Liver (tissue), 8 donors: ENCODE measurements at regions not wholly inside any gene's neighbourhood (a gene's known extent, or its start where the extent isn't known, plus 50 kb on each side); places are given as distances from the start of the nearest gene placed in this dataset.

Experiments
- DNase-seq: peaks from one replicate; pipeline ENCODE4 v3.0.0-alpha.2; 2017; ENCODE audit warnings: low spot score
- H3K27ac ChIP-seq, 2 donors: one replicate each; pipeline ENCODE4 v1.7.0; 2013; ENCODE audit warnings: inconsistent platforms in 2 of 2, low read length in 2 of 2, control low read depth in 1 of 2, low read depth in 1 of 2, mild to moderate bottlenecking in 1 of 2
- H3K27me3 ChIP-seq, 4 donors: one replicate each; pipeline versions ENCODE4 v1.6.1 to v1.7.0; 2013; ENCODE audit warnings: low read length in 3 of 4, inconsistent platforms in 1 of 4, mild to moderate bottlenecking in 1 of 4, moderate library complexity in 1 of 4; ENCODE audit not compliant: control insufficient read depth in 4 of 4, insufficient read depth in 4 of 4
- H3K36me3 ChIP-seq, 4 donors: one replicate each; pipeline versions ENCODE4 v1.6.1 to v1.7.0; 2013; ENCODE audit warnings: low read length in 3 of 4, mild to moderate bottlenecking in 3 of 4, low read depth in 1 of 4, moderate library complexity in 1 of 4; ENCODE audit not compliant: control insufficient read depth in 4 of 4, insufficient read depth in 3 of 4
- H3K4me1 ChIP-seq, 4 donors: one replicate each; pipeline versions ENCODE4 v1.6.1 to v1.7.0; 2013; ENCODE audit warnings: low read length in 3 of 4, mild to moderate bottlenecking in 3 of 4, moderate library complexity in 1 of 4; ENCODE audit not compliant: control insufficient read depth in 4 of 4, insufficient read depth in 4 of 4
- H3K4me3 ChIP-seq, 3 donors: one replicate each; pipeline versions ENCODE4 v1.6.1 to v1.7.0; 2013; ENCODE audit warnings: low read length in 3 of 3, control low read depth in 1 of 3, low read depth in 1 of 3, mild to moderate bottlenecking in 1 of 3
- H3K9ac ChIP-seq, 2 donors: one replicate each; pipeline ENCODE4 v1.7.0; 2013; ENCODE audit warnings: low read length in 2 of 2, mild to moderate bottlenecking in 2 of 2, moderate library complexity in 2 of 2, control low read depth in 1 of 2, low read depth in 1 of 2
- H3K9me3 ChIP-seq, 4 donors: one replicate each; pipeline versions ENCODE4 v1.6.1 to v1.7.0; 2013; ENCODE audit warnings: low read length in 3 of 4; ENCODE audit not compliant: control insufficient read depth in 4 of 4
- ATF3 ChIP-seq: IDR thresholded peaks from 2 replicates; pipeline ENCODE4 v1.6.1; 2016; ENCODE audit warnings: antibody characterized with exemption
- CTCF ChIP-seq: fragments of 150-350 bp; IDR thresholded peaks from 2 replicates; pipeline ENCODE4 v1.5.1; 2017; ENCODE audit warnings: improper control_type of control experiment, low read depth, low read length; ENCODE audit not compliant: missing input control
- EGR1 ChIP-seq, 2 donors: IDR thresholded peaks; 2 replicates each; pipeline ENCODE4 v1.6.1; 2016 to 2018; ENCODE audit warnings: antibody characterized with exemption in 2 of 2, low read depth in 2 of 2
- FOXA1 ChIP-seq: IDR thresholded peaks from 2 replicates; pipeline ENCODE4 v1.6.1; 2016; ENCODE audit warnings: antibody characterized with exemption
- FOXA2 ChIP-seq: IDR thresholded peaks from 2 replicates; pipeline ENCODE4 v1.6.1; 2016; ENCODE audit warnings: antibody characterized with exemption
- GABPA ChIP-seq, 2 donors: IDR thresholded peaks in 1 of 2; conservative IDR thresholded peaks in 1 of 2; 2 replicates each; pipeline ENCODE4 v1.6.1; 2016; ENCODE audit warnings: antibody characterized with exemption in 2 of 2, mild to moderate bottlenecking in 1 of 2, moderate library complexity in 1 of 2
- HNF4A ChIP-seq, 2 donors: conservative IDR thresholded peaks; 2 replicates each; pipeline ENCODE4 v1.6.1; 2016; ENCODE audit warnings: antibody characterized with exemption in 2 of 2, mild to moderate bottlenecking in 2 of 2
- HNF4G ChIP-seq: IDR thresholded peaks from 2 replicates; pipeline ENCODE4 v1.6.1; 2016; ENCODE audit warnings: antibody characterized with exemption
- JUND ChIP-seq, 2 donors: IDR thresholded peaks; 2 replicates each; pipeline ENCODE4 v1.6.1; 2016; ENCODE audit warnings: antibody characterized with exemption in 2 of 2
- MAX ChIP-seq: IDR thresholded peaks from 2 replicates; pipeline ENCODE4 v1.6.1; 2016; ENCODE audit warnings: antibody characterized with exemption
- NR2F2 ChIP-seq: IDR thresholded peaks from 2 replicates; pipeline ENCODE4 v1.6.1; 2016; ENCODE audit warnings: antibody characterized with exemption
- RAD21 ChIP-seq, 2 donors: IDR thresholded peaks; 2 replicates each; pipeline ENCODE4 v1.6.1; 2016; ENCODE audit warnings: antibody characterized with exemption in 2 of 2, mild to moderate bottlenecking in 2 of 2
- REST ChIP-seq: IDR thresholded peaks from 2 replicates; pipeline ENCODE4 v1.6.1; 2016; ENCODE audit warnings: antibody characterized with exemption, mild to moderate bottlenecking
- RXRA ChIP-seq, 2 donors: IDR thresholded peaks; 2 replicates each; pipeline ENCODE4 v1.6.1; 2017 to 2018; ENCODE audit warnings: antibody characterized with exemption in 2 of 2, mild to moderate bottlenecking in 1 of 2
- SP1 ChIP-seq: IDR thresholded peaks from 2 replicates; pipeline ENCODE4 v1.6.1; 2018; ENCODE audit warnings: antibody characterized with exemption, mild to moderate bottlenecking
- TAF1 ChIP-seq: conservative IDR thresholded peaks from 2 replicates; pipeline ENCODE4 v1.6.1; 2016; ENCODE audit warnings: antibody characterized with exemption, mild to moderate bottlenecking
- YY1 ChIP-seq: IDR thresholded peaks from 2 replicates; pipeline ENCODE4 v1.6.1; 2016; ENCODE audit warnings: antibody characterized with exemption, mild to moderate bottlenecking
- ZBTB33 ChIP-seq: IDR thresholded peaks from 2 replicates; pipeline ENCODE4 v1.6.1; 2016; ENCODE audit warnings: antibody characterized with exemption
- WGBS: extraction: QIAGEN DNeasy Blood & Tissue Kit; methylation state at CpG from one replicate; pipeline ENCODE4 v1.1.7; 2013; 5-methylcytosine and 5-hydroxymethylcytosine counted together
- donor health status: healthy.
- donor health status: healthy.
- donor health status: healthy.
- donor health status: healthy.
- donor health status: healthy.

GRCh38 chr3:22898558-22898957 lies 304.6 kb upstream of the UBE2E2 start:
- TF ChIP-seq NR2F2: no peak
- no peak for TF ChIP-seq FOXA1
- TF ChIP-seq SP1: no peak
- TF ChIP-seq ZBTB33: no peak
- no peak for TF ChIP-seq JUND (IDR thresholded peaks at IDR 0.05)
- no peak for TF ChIP-seq ATF3
- TF ChIP-seq CTCF: no peak
- no peak for TF ChIP-seq MAX
- no peak for TF ChIP-seq FOXA2
- TF ChIP-seq HNF4A (conservative IDR thresholded peaks at IDR 0.05): no peak
- no peak for TF ChIP-seq EGR1 (IDR thresholded peaks at IDR 0.05; ENCODE audit: low read depth in 2 of 2)
- TF ChIP-seq YY1: no peak
- no peak for TF ChIP-seq RXRA (IDR thresholded peaks at IDR 0.05)
- no peaks in the 10 kb centered on the region for H3K9me3 ChIP-seq

GRCh38 chr3:22899441-22899840 lies 303.7 kb upstream of the UBE2E2 start:
- H3K4me3 ChIP-seq: no peak overlapping the region
- H3K36me3 ChIP-seq: no peaks in the 10 kb centered on the region
- H3K9me3 ChIP-seq: no peaks in the 10 kb centered on the region
- H3K4me1 ChIP-seq: no peaks in the 10 kb centered on the region
- no peak for DNase-seq
- no peak for TF ChIP-seq YY1
- no peak for TF ChIP-seq FOXA1
- no peak for TF ChIP-seq EGR1 (IDR thresholded peaks at IDR 0.05; ENCODE audit: low read depth in 2 of 2)
- no peak for TF ChIP-seq REST
- no peak for TF ChIP-seq GABPA (IDR thresholded peaks at IDR 0.05 in 1 of 2, conservative IDR thresholded peaks at IDR 0.05 in 1 of 2)
- TF ChIP-seq HNF4A (conservative IDR thresholded peaks at IDR 0.05): no peak
- no peak for TF ChIP-seq FOXA2
- TF ChIP-seq HNF4G: no peak
- no peak for TF ChIP-seq RXRA (IDR thresholded peaks at IDR 0.05)
- no peak for TF ChIP-seq NR2F2
- TF ChIP-seq JUND (IDR thresholded peaks at IDR 0.05): no peak
- no peak for TF ChIP-seq TAF1
- TF ChIP-seq RAD21 (IDR thresholded peaks at IDR 0.05): no peak
- TF ChIP-seq CTCF: no peak
- no peak for TF ChIP-seq ZBTB33
- TF ChIP-seq ATF3: no peak
- no peak for TF ChIP-seq MAX
- no peak overlapping the region for H3K9ac ChIP-seq
- no peak overlapping the region for H3K27ac ChIP-seq
- whole genome bisulfite sequencing: 79% methylated on average over 4 of the region's 4 CpGs
- H3K27me3 ChIP-seq: no peaks in the 10 kb centered on the region

More at GRCh38 chr3:22898558-22898957, 304.6 kb upstream of the UBE2E2 start:
- Histone ChIP-seq H3K36me3 (no peaks in the 10 kb centered on the region), H3K27ac (no peak overlapping the region), H3K27me3 (no peaks in the 10 kb centered on the region), H3K4me1 (no peaks in the 10 kb centered on the region), H3K9ac (no peak overlapping the region), H3K4me3 (no peak overlapping the region)
- DNase-seq: no peak
- WGBS: 52% methylated on average over 1 of the region's 1 CpG
